H1 (cell line): ENCODE measurements at regions not wholly inside any gene's neighbourhood (a gene's known extent, or its start where the extent isn't known, plus 50 kb on each side); places are given as distances from the start of the nearest gene placed in this dataset.
A peak's percentile ranks its signal among the peaks of the same experiment; 100 is the strongest.

Source experiments
- CTCF ChIA-PET: fragments of 300-600 bp; sonication (Branson Sonifier 250); formaldehyde crosslinking; loops from one replicate; lab custom pipeline; 2021; ENCODE audit not compliant: partially characterized antibody; lab: Charles Lee
- POLR2A ChIA-PET: fragments of 300-600 bp; sonication (Branson Sonifier 250); formaldehyde crosslinking; loops from one replicate; lab custom pipeline; 2021; ENCODE audit warnings: inconsistent platforms; ENCODE audit not compliant: partially characterized antibody; lab: Charles Lee
- DNase-seq, 2 experiments: peaks; one replicate each; pipeline versions ENCODE4 v3.0.0 to v3.0.0-alpha.2; 2010 to 2022; ENCODE audit warnings: low spot score in 2 of 2, low read depth in 1 of 2, mixed read lengths in 1 of 2
- FAIRE-seq: peaks from 2 replicates; lab custom pipeline; 2011; peaks lifted over from hg19 to GRCh38; lab: Jason Lieb, UNC
- H2AFZ ChIP-seq: 2 replicates; pipeline ENCODE4 v1.8.1; 2012; ENCODE audit warnings: low read length, inconsistent platforms
- H2AK5ac ChIP-seq: 2 replicates; pipeline ENCODE4 v1.6.1; 2013; ENCODE audit warnings: low read depth, low read length
- H2BK120ac ChIP-seq: replicated peaks from 2 replicates; pipeline ENCODE3; 2013; ENCODE audit warnings: low read depth, low read length, inconsistent platforms
- H2BK12ac ChIP-seq: 2 replicates; pipeline ENCODE4 v1.6.1; 2013; ENCODE audit warnings: low read depth, low read length
- H2BK15ac ChIP-seq: 2 replicates; pipeline ENCODE4 v1.6.1; 2013; ENCODE audit warnings: low read length
- H2BK20ac ChIP-seq: 2 replicates; pipeline ENCODE4 v1.6.1; 2013; ENCODE audit warnings: low read length
- H2BK5ac ChIP-seq: 2 replicates; pipeline ENCODE4 v1.6.1; 2013; ENCODE audit warnings: low read depth, low read length
- H3K14ac ChIP-seq: 2 replicates; pipeline ENCODE4 v1.6.1; 2013; ENCODE audit warnings: inconsistent platforms; ENCODE audit not compliant: insufficient read length
- H3K18ac ChIP-seq: 2 replicates; pipeline ENCODE4 v1.6.1; 2013; ENCODE audit warnings: low read length; ENCODE audit errors: extremely low read depth
- H3K23ac ChIP-seq: 2 replicates; pipeline ENCODE4 v1.6.1; 2013; ENCODE audit warnings: inconsistent platforms; ENCODE audit not compliant: insufficient read length
- H3K23me2 ChIP-seq: 2 replicates; pipeline ENCODE4 v1.6.1; 2013; ENCODE audit warnings: low read depth, low read length
- H3K27ac ChIP-seq: 2 replicates; pipeline ENCODE4 v1.6.1; 2011; ENCODE audit warnings: low read depth, low read length, inconsistent platforms
- H3K27me3 ChIP-seq, 4 experiments: replicated peaks in 1 of 4; 1 replicate in 1 of 4; 2 replicates in 3 of 4; pipeline versions ENCODE4 v1.6.1 to v1.8.1; 2011 to 2013; ENCODE audit warnings: low read length in 3 of 4, mild to moderate bottlenecking in 3 of 4, inconsistent platforms in 2 of 4, mixed read lengths in 2 of 4, moderate library complexity in 1 of 4; ENCODE audit not compliant: control insufficient read depth in 3 of 4, insufficient read depth in 3 of 4; ENCODE audit errors: extremely low read depth in 1 of 4
- H3K36me3 ChIP-seq, 4 experiments: 2 replicates each; pipeline versions ENCODE4 v1.6.1 to v1.8.1; 2011 to 2013; ENCODE audit warnings: mild to moderate bottlenecking in 4 of 4, low read length in 3 of 4, moderate library complexity in 2 of 4, control low read depth in 1 of 4, inconsistent platforms in 1 of 4; ENCODE audit not compliant: insufficient read depth in 4 of 4, control insufficient read depth in 2 of 4
- H3K4ac ChIP-seq: replicated peaks from 2 replicates; pipeline ENCODE3; 2013; ENCODE audit warnings: low read length, low read depth, mixed read lengths, inconsistent platforms; ENCODE audit not compliant: insufficient read length
- H3K4me1 ChIP-seq, 4 experiments: replicated peaks in 1 of 4; 1 replicate in 1 of 4; 2 replicates in 3 of 4; pipeline versions ENCODE4 v1.6.1 to v1.8.1; 2011 to 2013; ENCODE audit warnings: low read length in 3 of 4, inconsistent platforms in 2 of 4, mixed read lengths in 1 of 4; ENCODE audit not compliant: insufficient read depth in 4 of 4, control insufficient read depth in 3 of 4
- H3K4me2 ChIP-seq, 2 experiments: 2 replicates each; pipeline versions ENCODE4 v1.6.1 to v1.8.1; 2011 to 2013; ENCODE audit warnings: low read depth in 2 of 2, low read length in 2 of 2, control low read depth in 1 of 2, inconsistent platforms in 1 of 2, mild to moderate bottlenecking in 1 of 2; ENCODE audit not compliant: insufficient read depth in 1 of 2
- H3K4me3 ChIP-seq, 4 experiments: fragments of 200-600, 300-600 bp in 1 of 4; sonication (generic), shearing (Covaris generic), sonication (Bioruptor Twin) in 1 of 4; 2 replicates each; pipeline versions ENCODE4 v1.5.1 to v1.8.1; 2011 to 2016; ENCODE audit warnings: low read length in 4 of 4, low read depth in 3 of 4, control low read depth in 2 of 4, inconsistent platforms in 2 of 4, mild to moderate bottlenecking in 2 of 4, mixed read lengths in 1 of 4, moderate library complexity in 1 of 4; ENCODE audit not compliant: insufficient read depth in 2 of 4; ENCODE audit errors: extremely low read depth in 1 of 4
- H3K56ac ChIP-seq: replicated peaks from 2 replicates; pipeline ENCODE3; 2013; ENCODE audit warnings: low read depth, mild to moderate bottlenecking, mixed read lengths, low read length, inconsistent platforms; ENCODE audit not compliant: insufficient read length
- H3K79me1 ChIP-seq: 2 replicates; pipeline ENCODE4 v1.6.1; 2013; ENCODE audit warnings: low read depth, low read length, control low read depth
- H3K79me2 ChIP-seq, 2 experiments: 2 replicates each; pipeline versions ENCODE4 v1.6.1 to v1.8.1; 2012 to 2013; ENCODE audit warnings: low read length in 2 of 2, mild to moderate bottlenecking in 2 of 2, inconsistent platforms in 1 of 2; ENCODE audit not compliant: insufficient read depth in 2 of 2, control insufficient read depth in 1 of 2
- H3K9ac ChIP-seq, 4 experiments: replicated peaks in 1 of 4; 1 replicate in 1 of 4; 2 replicates in 3 of 4; pipeline versions ENCODE4 v1.6.1 to v1.8.1; 2011 to 2013; ENCODE audit warnings: low read depth in 3 of 4, low read length in 3 of 4, control low read depth in 2 of 4, mild to moderate bottlenecking in 2 of 4, moderate library complexity in 2 of 4, inconsistent platforms in 1 of 4; ENCODE audit errors: extremely low read depth in 1 of 4
- H3K9me3 ChIP-seq, 2 experiments: 2 replicates each; pipeline versions ENCODE4 v1.6.1 to v1.8.1; 2012 to 2013; ENCODE audit warnings: mild to moderate bottlenecking in 2 of 2, moderate library complexity in 2 of 2, control low read depth in 1 of 2, inconsistent platforms in 1 of 2, low read depth in 1 of 2, low read length in 1 of 2, mixed read lengths in 1 of 2; ENCODE audit not compliant: insufficient read depth in 2 of 2
- H4K20me1 ChIP-seq, 2 experiments: replicated peaks in 1 of 2; 2 replicates each; pipeline versions ENCODE3 to v1.8.1; 2011 to 2013; ENCODE audit warnings: inconsistent platforms in 2 of 2, low read length in 2 of 2, mild to moderate bottlenecking in 1 of 2; ENCODE audit not compliant: insufficient read depth in 2 of 2, control insufficient read depth in 1 of 2
- H4K5ac ChIP-seq: 2 replicates; pipeline ENCODE4 v1.6.1; 2013; ENCODE audit warnings: low read length, low read depth, mixed read lengths, inconsistent platforms; ENCODE audit not compliant: insufficient read length
- H4K8ac ChIP-seq: 2 replicates; pipeline ENCODE4 v1.8.0; 2013; ENCODE audit warnings: mild to moderate bottlenecking, moderate library complexity, low read length, inconsistent platforms; ENCODE audit not compliant: insufficient read depth; ENCODE audit errors: extremely low read depth
- H4K91ac ChIP-seq: replicated peaks from 2 replicates; pipeline ENCODE3; 2013; ENCODE audit warnings: low read length, mixed read lengths, inconsistent platforms; ENCODE audit not compliant: insufficient read length
- GABPA ChIP-seq: IDR thresholded peaks from 2 replicates; pipeline ENCODE4 v1.6.1; 2011; ENCODE audit warnings: mild to moderate bottlenecking, low read length, moderate library complexity, borderline replicate concordance; ENCODE audit not compliant: insufficient read depth
- RAD21 ChIP-seq, 2 experiments: IDR thresholded peaks in 1 of 2; conservative IDR thresholded peaks in 1 of 2; 2 replicates each; pipeline ENCODE4 v1.6.1; 2011; ENCODE audit warnings: low read depth in 2 of 2, low read length in 2 of 2, improper control_type of control experiment in 1 of 2, inconsistent platforms in 1 of 2, mild to moderate bottlenecking in 1 of 2, moderate library complexity in 1 of 2
- WGBS, 2 experiments: shearing (Covaris generic) in 1 of 2; methylation state at CpG; one replicate each; pipeline versions ENCODE4 v1.1.6 to v1.1.7; 2013 to 2015; ENCODE audit warnings: low lambda C conversion rate in 2 of 2, mixed read lengths in 2 of 2, inconsistent platforms in 1 of 2, low coverage in 1 of 2, missing lambda C conversion rate in 1 of 2; ENCODE audit not compliant: insufficient replicate concordance in 2 of 2, insufficient coverage in 1 of 2, insufficient read length in 1 of 2; ENCODE audit errors: extremely low coverage in 1 of 2, missing lambda C conversion rate in 1 of 2; 5-methylcytosine and 5-hydroxymethylcytosine counted together
- TF ChIP-seq, protein P1 (sequence below), 3 experiments: IDR thresholded peaks; 1 replicate in 2 of 3; 2 replicates in 1 of 3; pipeline versions ENCODE4 v1.5.1 to v1.6.1; 2011; ENCODE audit warnings: low read length in 3 of 3, mild to moderate bottlenecking in 3 of 3, inconsistent platforms in 2 of 3, low read depth in 1 of 3, moderate library complexity in 1 of 3; ENCODE audit not compliant: insufficient read depth in 1 of 3; ENCODE audit errors: control extremely low read depth in 1 of 3

DNA sequence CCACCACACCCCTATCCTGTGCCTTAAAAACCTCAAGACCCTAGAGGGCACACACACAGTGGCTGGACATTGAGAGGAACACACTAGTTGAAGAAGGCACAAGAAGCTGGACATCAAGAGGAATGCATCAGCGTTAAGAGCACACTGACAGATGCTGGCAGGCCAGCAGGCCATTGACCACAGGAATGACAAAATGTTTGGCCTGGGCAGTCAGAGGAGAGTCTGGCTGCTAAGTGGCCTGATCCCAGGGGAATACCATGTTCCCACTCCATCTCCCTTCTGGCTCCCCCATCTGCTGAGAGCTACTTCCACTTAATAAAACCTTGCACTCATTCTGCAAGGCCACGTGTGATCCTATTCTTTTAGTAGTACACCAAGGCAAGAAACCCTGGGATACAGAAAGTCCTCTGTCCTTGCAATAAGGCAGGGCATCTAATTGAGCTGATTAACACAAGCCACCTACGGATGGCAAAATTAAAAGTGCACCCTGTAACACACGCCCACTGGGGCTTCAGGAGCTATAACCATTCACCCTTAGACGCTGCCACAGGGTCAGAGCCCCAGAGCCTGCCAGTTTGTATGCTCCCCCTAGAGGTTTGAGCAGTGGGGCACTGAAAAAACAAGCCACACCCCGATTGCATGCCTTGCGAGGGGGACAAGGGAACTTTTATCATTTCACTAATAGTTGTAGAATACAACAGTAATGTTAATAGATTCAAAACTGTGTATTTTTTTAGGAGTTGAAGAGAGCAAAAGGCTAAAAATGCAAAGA lies 1216.1 kb upstream of the NCAM2 start:
- Histone ChIP-seq H3K56ac (no peak overlapping the region), H2BK15ac (no peak overlapping the region), H2BK12ac (no peak overlapping the region), H4K5ac (no peak overlapping the region), H3K4me3 (no peak overlapping the region), H3K9me3 (no peaks in the 10 kb centered on the region), H3K27me3 (no peaks in the 10 kb centered on the region), H2BK5ac (no peak overlapping the region), H4K8ac (no peak overlapping the region), H3K14ac (no peak overlapping the region)
- 85% methylated on average over 7 of the region's 7 CpGs; no CpG with 5 or more reads in 1 of the 2 experiments for WGBS, 2 experiments
- POLR2A ChIA-PET = no interaction called here
- TF ChIP-seq GABPA (no peak), RAD21 (IDR thresholded peaks at IDR 0.05 in 1 of 2, conservative IDR thresholded peaks at IDR 0.05 in 1 of 2; ENCODE audit: low read depth in 2 of 2, low read length in 2 of 2) (peak; percentile 32 to 48; a peak in 3 of 4 replicates)
- TF ChIP-seq, protein P1, sequence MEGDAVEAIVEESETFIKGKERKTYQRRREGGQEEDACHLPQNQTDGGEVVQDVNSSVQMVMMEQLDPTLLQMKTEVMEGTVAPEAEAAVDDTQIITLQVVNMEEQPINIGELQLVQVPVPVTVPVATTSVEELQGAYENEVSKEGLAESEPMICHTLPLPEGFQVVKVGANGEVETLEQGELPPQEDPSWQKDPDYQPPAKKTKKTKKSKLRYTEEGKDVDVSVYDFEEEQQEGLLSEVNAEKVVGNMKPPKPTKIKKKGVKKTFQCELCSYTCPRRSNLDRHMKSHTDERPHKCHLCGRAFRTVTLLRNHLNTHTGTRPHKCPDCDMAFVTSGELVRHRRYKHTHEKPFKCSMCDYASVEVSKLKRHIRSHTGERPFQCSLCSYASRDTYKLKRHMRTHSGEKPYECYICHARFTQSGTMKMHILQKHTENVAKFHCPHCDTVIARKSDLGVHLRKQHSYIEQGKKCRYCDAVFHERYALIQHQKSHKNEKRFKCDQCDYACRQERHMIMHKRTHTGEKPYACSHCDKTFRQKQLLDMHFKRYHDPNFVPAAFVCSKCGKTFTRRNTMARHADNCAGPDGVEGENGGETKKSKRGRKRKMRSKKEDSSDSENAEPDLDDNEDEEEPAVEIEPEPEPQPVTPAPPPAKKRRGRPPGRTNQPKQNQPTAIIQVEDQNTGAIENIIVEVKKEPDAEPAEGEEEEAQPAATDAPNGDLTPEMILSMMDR (IDR thresholded peaks at IDR 0.05; ENCODE audit: control extremely low read depth in 1 of 3, insufficient read depth in 1 of 3, low read depth in 1 of 3, low read length in 3 of 3) = peak; percentile 29 to 50 (median 42)
- TF ChIP-seq, all 59 proteins: peak for 2
- Histone ChIP-seq H3K4me2 (no peak overlapping the region), H2AFZ (0 out of 2 replicates have a peak overlapping the region, but pooled peaks have one; percentile 30), H4K20me1 (no peaks in the 10 kb centered on the region), H3K79me1 (no peaks in the 10 kb centered on the region), H2BK120ac (no peak overlapping the region), H3K9ac (no peak overlapping the region), H3K23ac (no peak overlapping the region), H3K4ac (no peak overlapping the region), H3K79me2 (no peaks in the 10 kb centered on the region), H3K23me2 (no peaks in the 10 kb centered on the region), H3K18ac (no peak overlapping the region), H2BK20ac (no peak overlapping the region), H3K27ac (no peak overlapping the region), H3K36me3 (no peaks in the 10 kb centered on the region; a peak in 1 of 8 replicates), H3K4me1 (no peaks in the 10 kb centered on the region), H2AK5ac (no peak overlapping the region), H4K91ac (no peak overlapping the region)
- FAIRE-seq (no peak), DNase-seq (peak in 1 of 2 experiments; percentile 3)
- CTCF ChIA-PET = interaction anchor here (0.5 to 1.4 kb wide), 4 partner anchors 11 to 1187 kb away, joined by 3 to 4 read pairs (median 3); no protein-coding TSS in a partner anchor
